GM23338 (cell line): ENCODE measurements at regions not wholly inside any gene's neighbourhood (a gene's known extent, or its start where the extent isn't known, plus 50 kb on each side); places are given as distances from the start of the nearest gene placed in this dataset.

Experiments
- ATAC-seq: fragments of 200-7000 bp; cut with Tn5 transposase; 3 replicates; pipeline ENCODE4 v1.9.1; 2020
- DNase-seq: peaks from one replicate; pipeline ENCODE4 v3.0.0-alpha.2; 2015; ENCODE audit warnings: low spot score
- H2AFZ ChIP-seq: fragments of 200-600 bp; sonication (generic); 2 replicates; pipeline ENCODE4 v1.8.0; 2016; ENCODE audit warnings: antibody characterized with exemption, mild to moderate bottlenecking, moderate library complexity
- H3F3A ChIP-seq: fragments of 200-600 bp; sonication (generic); replicated peaks from 2 replicates; pipeline ENCODE4 v1.8.0; 2017; ENCODE audit warnings: antibody characterized with exemption, mixed run types, low read depth
- H3K27ac ChIP-seq: fragments of 200-600 bp; sonication (generic); 2 replicates; pipeline ENCODE4 v1.6.1; 2016; ENCODE audit warnings: low read depth
- H3K27me3 ChIP-seq: fragments of 200-600 bp; sonication (generic); 2 replicates; pipeline ENCODE4 v1.8.0; 2016; ENCODE audit warnings: mild to moderate bottlenecking, mixed run types, moderate library complexity; ENCODE audit not compliant: insufficient read depth
- H3K36me3 ChIP-seq: fragments of 200-600 bp; sonication (generic); 2 replicates; pipeline ENCODE4 v1.8.0; 2016; ENCODE audit warnings: mild to moderate bottlenecking; ENCODE audit not compliant: insufficient read depth
- H3K4me1 ChIP-seq: fragments of 200-600 bp; sonication (generic); 2 replicates; pipeline ENCODE4 v1.8.0; 2016; ENCODE audit warnings: mild to moderate bottlenecking, moderate library complexity; ENCODE audit not compliant: insufficient read depth
- H3K4me2 ChIP-seq: fragments of 200-600 bp; sonication (generic); 2 replicates; pipeline ENCODE4 v1.7.1; 2017; ENCODE audit warnings: mixed run types
- H3K4me3 ChIP-seq: fragments of 200-600 bp; sonication (generic); 2 replicates; pipeline ENCODE4 v1.6.1; 2016; ENCODE audit warnings: mixed run types
- H3K79me2 ChIP-seq: fragments of 200-600 bp; sonication (generic); replicated peaks from 2 replicates; pipeline ENCODE4 v1.8.0; 2017; ENCODE audit warnings: mild to moderate bottlenecking; ENCODE audit not compliant: insufficient read depth
- H3K9me2 ChIP-seq: fragments of 200-600 bp; sonication (generic); 2 replicates; pipeline ENCODE4 v1.8.0; 2017; ENCODE audit not compliant: insufficient read depth
- H4K20me1 ChIP-seq: fragments of 200-600 bp; sonication (generic); replicated peaks from 2 replicates; pipeline ENCODE4 v1.8.0; 2017; ENCODE audit warnings: mild to moderate bottlenecking; ENCODE audit not compliant: insufficient read depth
- H3K27ac Mint-ChIP-seq: 2 replicates; pipeline ENCODE4 v1.8.0; 2020; ENCODE audit warnings: inconsistent platforms, mild to moderate bottlenecking, moderate library complexity, mixed read lengths
- H3K27me3 Mint-ChIP-seq: 3 replicates; pipeline ENCODE4 v1.8.0; 2022; ENCODE audit warnings: low read depth, mild to moderate bottlenecking, moderate library complexity, mixed read lengths, inconsistent platforms; ENCODE audit not compliant: insufficient read depth, poor library complexity
- H3K36me3 Mint-ChIP-seq: 3 replicates; pipeline ENCODE4 v1.8.0; 2021; ENCODE audit warnings: low read depth, mild to moderate bottlenecking, inconsistent platforms, moderate library complexity, mixed read lengths
- H3K4me1 Mint-ChIP-seq: 3 replicates; pipeline ENCODE4 v1.8.0; 2020; ENCODE audit warnings: mild to moderate bottlenecking, inconsistent platforms, mixed read lengths
- H3K4me3 Mint-ChIP-seq: 3 replicates; pipeline ENCODE4 v1.8.0; 2021; ENCODE audit warnings: moderate library complexity, mild to moderate bottlenecking, inconsistent platforms, mixed read lengths
- H3K9me3 Mint-ChIP-seq: 3 replicates; pipeline ENCODE4 v1.8.0; 2020; ENCODE audit warnings: moderate library complexity, mild to moderate bottlenecking, inconsistent platforms, mixed read lengths
- CREB1 ChIP-seq: fragments of 250-450 bp; sonication (Bioruptor Pico); IDR thresholded peaks from 2 replicates; pipeline ENCODE4 v1.5.0; 2020; ENCODE audit warnings: low read depth, mild to moderate bottlenecking, moderate library complexity
- ETS1 ChIP-seq: IDR thresholded peaks from 2 replicates; pipeline ENCODE4 v1.6.1; 2016; ENCODE audit warnings: antibody characterized with exemption
- EZH2 ChIP-seq: fragments of 200-600 bp; sonication (generic); IDR thresholded peaks from one replicate; pipeline ENCODE4 v1.8.0; 2017; ENCODE audit warnings: antibody characterized with exemption, mild to moderate bottlenecking, low read depth; ENCODE audit not compliant: unreplicated experiment
- EZH2phosphoT487 ChIP-seq: fragments of 200-600 bp; sonication (generic); IDR thresholded peaks from one replicate; pipeline ENCODE4 v1.8.1; 2018; ENCODE audit warnings: antibody characterized with exemption; ENCODE audit not compliant: unreplicated experiment
- JUNB ChIP-seq: IDR thresholded peaks from one replicate; pipeline ENCODE4 v1.6.1; 2016; ENCODE audit warnings: antibody characterized with exemption; ENCODE audit not compliant: unreplicated experiment
- NANOG ChIP-seq: IDR thresholded peaks from 2 replicates; pipeline ENCODE4 v1.6.1; 2016; ENCODE audit warnings: antibody characterized with exemption, borderline replicate concordance
- POLR2AphosphoS5 ChIP-seq: IDR thresholded peaks from 2 replicates; pipeline ENCODE4 v1.6.1; 2016; ENCODE audit warnings: antibody characterized with exemption, low read depth
- REST ChIP-seq: IDR thresholded peaks from one replicate; pipeline ENCODE4 v1.6.1; 2018; ENCODE audit warnings: antibody characterized with exemption; ENCODE audit not compliant: unreplicated experiment
- STAT1 ChIP-seq: IDR thresholded peaks from one replicate; pipeline ENCODE4 v1.6.1; 2016; ENCODE audit warnings: antibody characterized with exemption; ENCODE audit not compliant: unreplicated experiment
- ZNF114 ChIP-seq: fragments of 250-450 bp; sonication (Bioruptor Pico); IDR thresholded peaks from 2 replicates; pipeline ENCODE4 v1.5.0; 2020; ENCODE audit warnings: mild to moderate bottlenecking, moderate library complexity
- ZNF331 ChIP-seq: fragments of 250-450 bp; sonication (Bioruptor Pico); IDR thresholded peaks from 2 replicates; pipeline ENCODE4 v1.5.0; 2020; ENCODE audit warnings: low read depth, mild to moderate bottlenecking, moderate library complexity
- ZNF462 ChIP-seq: fragments of 250-450 bp; sonication (Bioruptor Pico); IDR thresholded peaks from 2 replicates; pipeline ENCODE4 v1.5.0; 2020; ENCODE audit warnings: mild to moderate bottlenecking, moderate library complexity
- TF ChIP-seq, protein P1 (sequence below), 2 experiments: fragments of 200-600 bp in 1 of 2; sonication (generic) in 1 of 2; conservative IDR thresholded peaks; 2 replicates each; pipeline versions ENCODE4 v1.5.1 to v1.6.1; 2016 to 2017; ENCODE audit warnings: antibody characterized with exemption in 2 of 2, low read depth in 2 of 2, mild to moderate bottlenecking in 2 of 2, moderate library complexity in 1 of 2

DNA sequence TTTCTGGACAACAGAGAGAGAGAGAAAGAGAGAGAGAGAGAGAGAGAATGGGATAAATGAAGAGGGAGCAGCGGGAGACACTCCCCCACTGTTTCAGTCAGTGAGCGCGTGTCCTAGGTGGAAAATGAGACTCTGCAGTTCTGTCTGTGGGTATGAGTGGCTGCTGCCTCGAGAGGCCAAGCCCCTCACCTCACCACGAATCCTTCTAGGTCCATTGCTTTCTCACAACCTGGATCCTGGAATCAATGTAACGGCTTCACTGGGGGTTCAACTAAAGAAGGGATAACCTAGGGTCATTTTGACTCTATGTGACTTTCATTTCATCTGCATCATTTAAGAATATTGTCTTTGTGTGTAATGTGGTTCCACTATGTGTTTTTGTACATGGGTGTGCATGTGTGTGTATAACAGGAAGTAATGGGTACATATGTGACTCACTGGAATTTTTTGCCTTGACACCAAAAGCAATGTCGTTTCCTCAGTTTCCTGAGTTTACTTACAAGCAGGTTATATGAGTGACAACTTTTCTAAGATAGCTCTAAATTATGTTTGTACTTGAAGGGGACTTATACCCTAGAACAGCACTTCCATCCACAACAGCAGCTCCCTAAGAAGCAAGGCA is 221.4 kb upstream of the TRIB2 start:
- no peak overlapping the region for H3K4me2 ChIP-seq
- H2AFZ ChIP-seq = no peak overlapping the region
- H3K79me2 ChIP-seq = no peaks in the 10 kb centered on the region
- no peak overlapping the region for H3K27ac ChIP-seq
- H3K9me3 Mint-ChIP-seq = no peaks in the 10 kb centered on the region; the same call in 2 of the 3 replicates
- peaks cover 7% of the 10 kb centered on the region; the same call in 1 of the 2 replicates for H3K9me2 ChIP-seq
- TF ChIP-seq NANOG = no peak
- TF ChIP-seq CREB1 = no peak
- TF ChIP-seq ZNF331 (CRISPR knock-in tag) = no peak
- no peak for TF ChIP-seq EZH2
- no peak for TF ChIP-seq STAT1
- TF ChIP-seq ETS1 = no peak
- TF ChIP-seq REST = no peak
- no peak for TF ChIP-seq ZNF114 (CRISPR knock-in tag)
- no peak for TF ChIP-seq ZNF462 (CRISPR knock-in tag)
- no peak for TF ChIP-seq JUNB
- TF ChIP-seq EZH2phosphoT487 = no peak
- TF ChIP-seq, protein P1, sequence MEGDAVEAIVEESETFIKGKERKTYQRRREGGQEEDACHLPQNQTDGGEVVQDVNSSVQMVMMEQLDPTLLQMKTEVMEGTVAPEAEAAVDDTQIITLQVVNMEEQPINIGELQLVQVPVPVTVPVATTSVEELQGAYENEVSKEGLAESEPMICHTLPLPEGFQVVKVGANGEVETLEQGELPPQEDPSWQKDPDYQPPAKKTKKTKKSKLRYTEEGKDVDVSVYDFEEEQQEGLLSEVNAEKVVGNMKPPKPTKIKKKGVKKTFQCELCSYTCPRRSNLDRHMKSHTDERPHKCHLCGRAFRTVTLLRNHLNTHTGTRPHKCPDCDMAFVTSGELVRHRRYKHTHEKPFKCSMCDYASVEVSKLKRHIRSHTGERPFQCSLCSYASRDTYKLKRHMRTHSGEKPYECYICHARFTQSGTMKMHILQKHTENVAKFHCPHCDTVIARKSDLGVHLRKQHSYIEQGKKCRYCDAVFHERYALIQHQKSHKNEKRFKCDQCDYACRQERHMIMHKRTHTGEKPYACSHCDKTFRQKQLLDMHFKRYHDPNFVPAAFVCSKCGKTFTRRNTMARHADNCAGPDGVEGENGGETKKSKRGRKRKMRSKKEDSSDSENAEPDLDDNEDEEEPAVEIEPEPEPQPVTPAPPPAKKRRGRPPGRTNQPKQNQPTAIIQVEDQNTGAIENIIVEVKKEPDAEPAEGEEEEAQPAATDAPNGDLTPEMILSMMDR (conservative IDR thresholded peaks at IDR 0.05; ENCODE audit: low read depth in 2 of 2) = no peak
- TF ChIP-seq POLR2AphosphoS5 = no peak
- H3K27ac Mint-ChIP-seq = no peak overlapping the region
- no peak for ATAC-seq
- no peak overlapping the region for H3K4me3 ChIP-seq
- H3F3A ChIP-seq = no peaks in the 10 kb centered on the region
- H3K36me3 Mint-ChIP-seq = no peaks in the 10 kb centered on the region
- no peaks in the 10 kb centered on the region for H3K36me3 ChIP-seq
- H3K4me1 ChIP-seq = no peaks in the 10 kb centered on the region
- H3K27me3 ChIP-seq = no peaks in the 10 kb centered on the region
- peaks cover 1% of the 10 kb centered on the region for H3K27me3 Mint-ChIP-seq
- no peaks in the 10 kb centered on the region for H3K4me1 Mint-ChIP-seq
- no peak for DNase-seq
- H4K20me1 ChIP-seq = no peaks in the 10 kb centered on the region
- no peak overlapping the region for H3K4me3 Mint-ChIP-seq
